Sigmoid colon (tissue), 4 donors: ENCODE measurements at regions not wholly inside any gene's neighbourhood (a gene's known extent, or its start where the extent isn't known, plus 50 kb on each side); places are given as distances from the start of the nearest gene placed in this dataset.

Experiments
- CTCF ChIP-seq, 4 experiments: fragments of 450-650 bp in 3 of 4; fragments of 200-600 bp in 1 of 4; IDR thresholded peaks; one replicate each; pipeline ENCODE4 v1.5.1; 2016 to 2019; ENCODE audit warnings: antibody characterized with exemption in 4 of 4, mild to moderate bottlenecking in 3 of 4, moderate library complexity in 2 of 4
- EP300 ChIP-seq, 4 donors: sonication (generic); formaldehyde crosslinking; IDR thresholded peaks; one replicate each; pipeline ENCODE4 v1.6.1; 2017; ENCODE audit warnings: antibody characterized with exemption in 4 of 4

DNA sequence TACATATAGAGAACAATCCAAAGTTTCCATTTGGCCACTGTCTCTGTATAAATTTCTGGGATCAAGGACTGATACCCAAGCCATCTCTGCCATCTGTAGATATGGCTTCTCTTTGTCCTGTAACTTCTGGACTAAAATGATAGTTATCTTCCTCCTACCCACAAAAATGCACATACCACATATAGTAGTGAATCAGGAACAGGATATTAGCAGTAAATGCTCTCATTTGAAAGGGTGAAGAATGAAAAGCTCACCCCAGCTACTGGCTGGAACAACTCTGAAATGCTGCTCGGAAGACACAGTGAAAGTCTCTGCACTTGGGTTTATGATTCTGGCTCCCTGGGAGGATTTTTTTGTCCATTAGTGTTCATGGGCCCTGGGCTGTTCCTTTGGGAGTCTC lies 856.4 kb upstream of the LRRC4C start:
- no peak for TF ChIP-seq CTCF (IDR thresholded peaks at IDR 0.05)
- TF ChIP-seq EP300 (IDR thresholded peaks at IDR 0.05), result no peak
